HUES64 (cell line): ENCODE measurements at regions not wholly inside any gene's neighbourhood (a gene's known extent, or its start where the extent isn't known, plus 50 kb on each side); places are given as distances from the start of the nearest gene placed in this dataset.

Source experiments
- H3K27ac ChIP-seq: 2 replicates; pipeline ENCODE4 v1.7.0; 2013; ENCODE audit warnings: low read depth, low read length, inconsistent platforms
- H3K27me3 ChIP-seq: 2 replicates; pipeline ENCODE4 v1.6.1; 2013; ENCODE audit warnings: mild to moderate bottlenecking, low read length; ENCODE audit not compliant: insufficient read depth
- H3K36me3 ChIP-seq: 2 replicates; pipeline ENCODE4 v1.6.1; 2013; ENCODE audit warnings: mild to moderate bottlenecking, low read length; ENCODE audit not compliant: insufficient read depth
- H3K4me1 ChIP-seq: 2 replicates; pipeline ENCODE4 v1.6.1; 2013; ENCODE audit warnings: mild to moderate bottlenecking, low read length, moderate library complexity; ENCODE audit not compliant: insufficient read depth
- H3K4me3 ChIP-seq: 2 replicates; pipeline ENCODE4 v1.5.1; 2013; ENCODE audit warnings: mild to moderate bottlenecking, low read length, moderate library complexity
- H3K9ac ChIP-seq: 2 replicates; pipeline ENCODE4 v1.6.1; 2013; ENCODE audit warnings: mild to moderate bottlenecking, low read depth, low read length
- H3K9me3 ChIP-seq: 2 replicates; pipeline ENCODE4 v1.6.1; 2013; ENCODE audit warnings: low read depth, low read length; ENCODE audit not compliant: insufficient read depth
- WGBS: fragments of 150-250, 120-280 bp; methylation state at CpG from one replicate; pipeline ENCODE4 v1.1.7; 2013; ENCODE audit warnings: missing lambda C conversion rate; 5-methylcytosine and 5-hydroxymethylcytosine counted together

- Histone ChIP-seq H3K4me1 (no peaks in the 10 kb centered on the region), H3K36me3 (no peaks in the 10 kb centered on the region), H3K27ac (no peak overlapping the region), H3K9me3 (no peaks in the 10 kb centered on the region), H3K27me3 (no peaks in the 10 kb centered on the region), H3K4me3 (no peak overlapping the region), H3K9ac (no peak overlapping the region)
Observed at GRCh38 chr10:119996944-119997343, 104.4 kb downstream of the SEC23IP start.

- Histone ChIP-seq H3K4me1 (no peaks in the 10 kb centered on the region), H3K4me3 (no peak overlapping the region)
- 91% methylated on average over 2 of the region's 2 CpGs for WGBS
Observed at GRCh38 chr10:119997429-119997828, 104.9 kb downstream of the SEC23IP start.

GRCh38 chr10:120002785-120003184 lies 110.3 kb downstream of the SEC23IP start:
- Histone ChIP-seq H3K4me3 (no peak overlapping the region), H3K9ac (no peak overlapping the region), H3K27me3 (no peaks in the 10 kb centered on the region), H3K36me3 (no peaks in the 10 kb centered on the region), H3K9me3 (no peaks in the 10 kb centered on the region), H3K4me1 (no peaks in the 10 kb centered on the region), H3K27ac (no peak overlapping the region)
- WGBS = 89% methylated on average over 3 of the region's 5 CpGs

More at GRCh38 chr10:119997429-119997828, 104.9 kb downstream of the SEC23IP start:
- no peaks in the 10 kb centered on the region for H3K9me3 ChIP-seq
- H3K36me3 ChIP-seq = no peaks in the 10 kb centered on the region
- no peak overlapping the region for H3K27ac ChIP-seq
- H3K9ac ChIP-seq = no peak overlapping the region
- H3K27me3 ChIP-seq = no peaks in the 10 kb centered on the region

GRCh38 chr10:120005207-120006201 lies 113.0 kb downstream of the SEC23IP start:
- WGBS = 83% methylated on average over 8 of the region's 8 CpGs
- no peaks in the 10 kb centered on the region for H3K4me1 ChIP-seq
- no peaks in the 10 kb centered on the region for H3K27me3 ChIP-seq
- H3K9me3 ChIP-seq = no peaks in the 10 kb centered on the region
- H3K4me3 ChIP-seq = no peak overlapping the region
- H3K36me3 ChIP-seq = no peaks in the 10 kb centered on the region
- H3K9ac ChIP-seq = no peak overlapping the region
- H3K27ac ChIP-seq = no peak overlapping the region

GRCh38 chr10:120007261-120007660 lies 114.7 kb downstream of the SEC23IP start:
- H3K4me1 ChIP-seq = no peaks in the 10 kb centered on the region; the same call in 1 of the 2 replicates
- no peak overlapping the region for H3K9ac ChIP-seq
- WGBS = 70% methylated on average over 1 of the region's 2 CpGs
- no peak overlapping the region for H3K4me3 ChIP-seq
- H3K27ac ChIP-seq = no peak overlapping the region
- no peaks in the 10 kb centered on the region for H3K27me3 ChIP-seq
- H3K9me3 ChIP-seq = no peaks in the 10 kb centered on the region
- no peaks in the 10 kb centered on the region for H3K36me3 ChIP-seq

GRCh38 chr10:120011359-120012130 lies 119.0 kb downstream of the SEC23IP start:
- Histone ChIP-seq H3K36me3 (no peaks in the 10 kb centered on the region), H3K4me3 (no peak overlapping the region), H3K9ac (peak overlapping the region; percentile 17; the same call in 1 of the 2 replicates), H3K27ac (no peak overlapping the region), H3K4me1 (no peaks in the 10 kb centered on the region; the same call in 1 of the 2 replicates), H3K27me3 (no peaks in the 10 kb centered on the region), H3K9me3 (no peaks in the 10 kb centered on the region)
- 85% methylated on average over 43 of the region's 43 CpGs for WGBS

- WGBS = 92% methylated on average over 5 of the region's 5 CpGs
- Histone ChIP-seq H3K27me3 (no peaks in the 10 kb centered on the region), H3K4me1 (no peaks in the 10 kb centered on the region; the same call in 1 of the 2 replicates), H3K9me3 (no peaks in the 10 kb centered on the region), H3K36me3 (no peaks in the 10 kb centered on the region), H3K27ac (no peak overlapping the region), H3K9ac (no peak overlapping the region), H3K4me3 (no peak overlapping the region)
Observed at GRCh38 chr10:120012131-120012400, 119.5 kb downstream of the SEC23IP start.

GRCh38 chr10:120012566-120012965 lies 120.0 kb downstream of the SEC23IP start:
- Histone ChIP-seq H3K4me1 (no peaks in the 10 kb centered on the region; the same call in 1 of the 2 replicates), H3K4me3 (no peak overlapping the region), H3K27ac (no peak overlapping the region), H3K9me3 (no peaks in the 10 kb centered on the region), H3K27me3 (no peaks in the 10 kb centered on the region), H3K9ac (no peak overlapping the region), H3K36me3 (no peaks in the 10 kb centered on the region)
- WGBS = 91% methylated on average over 6 of the region's 7 CpGs

GRCh38 chr10:120014031-120014430 lies 121.5 kb downstream of the SEC23IP start:
- H3K27me3 ChIP-seq = no peaks in the 10 kb centered on the region
- no peak overlapping the region for H3K27ac ChIP-seq
- H3K9ac ChIP-seq = no peak overlapping the region
- no peaks in the 10 kb centered on the region for H3K9me3 ChIP-seq
- H3K4me3 ChIP-seq = no peak overlapping the region
- no peaks in the 10 kb centered on the region for H3K36me3 ChIP-seq
- WGBS = 96% methylated on average over 3 of the region's 3 CpGs
- no peaks in the 10 kb centered on the region; the same call in 1 of the 2 replicates for H3K4me1 ChIP-seq

- Histone ChIP-seq H3K27me3 (no peaks in the 10 kb centered on the region), H3K36me3 (no peaks in the 10 kb centered on the region), H3K4me3 (no peak overlapping the region), H3K27ac (no peak overlapping the region), H3K9me3 (no peaks in the 10 kb centered on the region), H3K4me1 (no peaks in the 10 kb centered on the region; the same call in 1 of the 2 replicates), H3K9ac (no peak overlapping the region)
- WGBS = 98% methylated on average over 5 of the region's 5 CpGs
Observed at GRCh38 chr10:120015064-120015463, 122.5 kb downstream of the SEC23IP start.

GRCh38 chr10:120016906-120017305 lies 124.4 kb downstream of the SEC23IP start:
- Histone ChIP-seq H3K27ac (no peak overlapping the region), H3K4me1 (no peaks in the 10 kb centered on the region), H3K9me3 (no peaks in the 10 kb centered on the region), H3K27me3 (no peaks in the 10 kb centered on the region), H3K4me3 (no peak overlapping the region), H3K36me3 (no peaks in the 10 kb centered on the region), H3K9ac (no peak overlapping the region)
- 82% methylated on average over 1 of the region's 1 CpG for WGBS
